NCI-H2196 treated with DMSO at 0.1 percent for 48 hours (cell line): ENCODE measurements at regions not wholly inside any gene's neighbourhood (a gene's known extent, or its start where the extent isn't known, plus 50 kb on each side); places are given as distances from the start of the nearest gene placed in this dataset.

Source experiments
- DNase-seq: peaks from one replicate; lab custom pipeline; 2025; ENCODE audit not compliant: unreplicated experiment; lab: John Stamatoyannopoulos, UW

DNA sequence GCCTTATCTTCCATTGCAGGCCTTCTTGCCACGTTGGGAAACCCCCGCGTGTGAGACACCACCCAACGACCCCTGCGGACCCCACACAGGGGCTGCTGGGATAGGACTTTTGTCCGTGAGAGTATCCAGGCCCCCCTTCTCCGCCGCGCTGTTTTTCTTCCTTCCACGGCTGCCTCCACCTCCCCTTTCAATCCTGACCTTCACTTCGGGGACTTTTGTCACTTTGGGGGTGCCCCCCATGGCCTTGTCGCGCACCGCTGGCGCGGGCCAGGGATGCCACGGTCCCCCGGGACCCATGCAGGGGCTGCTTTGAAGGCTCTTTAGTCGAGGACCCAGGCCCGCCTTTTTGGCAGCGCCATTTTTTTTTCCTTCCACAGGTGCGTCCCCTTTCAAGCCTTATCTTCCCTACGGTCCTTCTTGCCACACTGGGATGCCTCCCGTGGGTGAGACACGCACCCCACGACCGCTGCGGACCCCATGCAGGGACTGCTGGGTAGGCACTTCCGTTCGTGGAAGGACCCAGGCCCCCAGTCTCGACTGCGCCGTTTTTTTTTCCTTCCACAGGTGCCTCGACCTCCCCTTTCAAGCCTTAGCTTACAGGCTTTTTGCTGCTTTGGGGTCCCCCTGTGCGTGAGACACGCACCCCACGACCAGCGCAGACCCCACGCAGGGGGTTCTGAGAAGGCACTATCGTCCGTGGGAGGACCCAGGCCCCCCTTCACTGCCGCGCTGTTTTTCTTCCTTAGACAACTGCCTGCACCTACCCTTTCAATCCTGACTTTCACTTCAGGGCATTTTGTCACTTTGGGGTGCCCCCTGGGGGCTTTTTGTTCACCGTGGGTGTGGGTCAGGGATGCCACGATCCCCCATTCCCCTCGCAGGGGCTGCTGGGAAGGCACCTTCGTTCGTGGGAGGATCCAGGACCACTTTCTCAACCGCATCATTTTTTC, 267.4 kb downstream of the ALG10 start:
- DNase-seq, result no peak

DNA sequence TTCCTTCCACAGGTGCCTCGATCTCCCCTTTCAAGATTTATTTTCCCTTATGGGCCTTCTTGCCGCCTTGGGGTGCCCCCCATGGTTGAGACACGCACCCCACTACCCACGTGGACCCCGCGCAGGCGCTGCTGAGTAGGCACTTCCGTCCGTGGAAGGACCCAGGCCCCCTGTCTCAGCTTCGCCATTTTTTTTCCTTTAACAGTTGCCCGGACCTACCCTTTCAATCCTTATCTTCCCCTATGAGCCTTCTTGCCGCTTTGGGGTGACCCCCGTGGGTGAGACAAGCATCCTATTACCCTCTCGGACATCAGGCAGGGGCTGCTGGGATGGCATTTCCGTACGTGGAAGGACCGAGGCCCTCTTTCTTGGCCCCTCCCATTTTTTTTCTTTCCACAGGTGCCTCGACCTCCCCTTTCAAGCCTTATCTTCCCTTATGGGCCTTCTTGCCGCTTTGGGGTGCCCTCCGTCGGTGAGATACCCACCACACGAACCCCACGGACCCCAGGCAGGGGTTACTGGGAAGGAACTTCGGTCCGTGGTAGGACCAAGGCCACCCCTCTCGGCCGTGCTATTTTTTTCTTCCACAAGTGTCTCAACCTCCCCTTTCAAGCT, 268.2 kb downstream of the ALG10 start:
- no peak for DNase-seq

DNA sequence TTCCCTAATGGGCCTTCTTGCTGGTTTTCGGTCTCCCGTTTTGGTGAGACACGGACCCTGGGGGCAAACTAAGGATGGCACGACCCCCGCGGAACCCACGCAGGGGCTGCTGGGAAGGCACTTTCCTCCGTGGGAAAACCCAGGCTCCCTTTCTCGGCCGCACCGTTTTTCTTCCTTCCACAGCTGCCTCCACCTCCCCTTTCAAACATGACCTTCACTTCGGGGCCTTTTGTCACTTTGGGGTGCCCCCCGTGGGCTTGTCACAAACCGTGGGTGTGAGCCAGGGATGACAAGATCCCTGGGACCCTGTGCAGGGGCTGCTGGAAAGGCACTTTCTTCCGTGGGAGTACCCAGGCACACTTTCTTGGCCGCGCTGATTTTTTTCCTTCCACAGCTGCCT, 268.7 kb downstream of the ALG10 start:
- no peak for DNase-seq

DNA sequence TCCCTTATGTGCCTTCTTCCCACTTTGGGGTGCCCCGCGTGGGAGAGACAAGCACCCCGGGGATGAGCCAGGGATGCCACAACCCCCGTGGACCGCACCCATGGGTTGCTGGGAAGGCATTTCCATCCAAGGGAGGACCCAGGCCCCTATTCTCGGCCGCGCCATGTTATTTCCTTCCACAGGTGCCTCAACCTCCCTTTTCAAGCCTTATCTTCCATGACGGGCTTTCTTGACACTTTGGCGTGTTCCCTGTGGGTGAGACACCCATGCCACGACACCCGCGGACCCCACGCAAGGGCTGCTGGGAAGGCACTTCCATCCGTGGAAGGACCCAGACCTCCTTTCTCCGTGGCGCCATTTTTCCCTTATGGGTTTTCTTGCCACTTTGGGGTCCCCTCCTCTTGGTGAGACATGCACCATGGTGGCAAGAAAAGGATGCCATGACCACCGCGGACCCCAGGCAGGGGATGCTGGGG, 269.2 kb downstream of the ALG10 start:
- DNase-seq, result no peak

DNA sequence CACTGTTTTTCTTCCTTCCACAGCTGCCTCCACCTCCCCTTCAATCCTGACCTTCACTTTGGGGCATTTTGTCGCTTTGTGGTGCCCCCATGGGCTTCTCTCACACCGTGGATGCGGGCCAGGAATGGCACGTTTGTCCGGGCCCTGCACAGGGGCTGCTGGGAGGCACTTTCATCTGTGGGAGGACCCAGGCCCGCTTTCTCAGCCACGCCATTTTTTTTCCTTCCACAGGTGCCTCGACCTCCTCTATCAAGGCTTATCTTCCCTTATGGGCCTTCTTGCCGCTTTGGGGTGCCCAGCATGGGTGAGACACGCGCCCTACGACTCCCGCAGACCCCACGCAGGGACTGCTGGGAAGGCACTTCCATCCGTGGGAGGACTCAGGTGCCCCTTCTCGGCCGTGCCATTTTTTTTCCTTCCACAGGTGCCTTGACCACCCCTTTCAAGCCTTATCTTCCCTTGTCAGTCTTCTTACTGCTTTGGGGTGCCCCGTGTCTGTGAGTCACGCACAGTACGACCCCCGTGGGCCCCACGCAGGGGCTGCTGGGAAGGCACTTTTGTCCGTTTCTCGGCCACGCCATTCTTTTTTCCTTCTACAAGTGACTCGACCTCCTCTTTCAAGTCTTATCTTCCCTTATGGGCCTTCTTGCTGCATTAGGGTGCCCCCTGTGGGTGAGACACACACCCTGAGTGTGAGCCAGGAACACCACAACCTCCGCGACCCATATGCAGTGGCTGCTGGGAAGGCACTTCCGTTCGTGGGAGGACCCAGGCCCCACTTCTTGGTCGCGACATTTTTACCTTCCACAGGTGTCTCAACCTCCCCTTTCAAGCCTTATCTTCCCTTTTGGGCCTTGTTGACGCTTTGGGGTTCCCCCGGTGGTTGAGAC, 270.7 kb downstream of the ALG10 start:
- no peak for DNase-seq

DNA sequence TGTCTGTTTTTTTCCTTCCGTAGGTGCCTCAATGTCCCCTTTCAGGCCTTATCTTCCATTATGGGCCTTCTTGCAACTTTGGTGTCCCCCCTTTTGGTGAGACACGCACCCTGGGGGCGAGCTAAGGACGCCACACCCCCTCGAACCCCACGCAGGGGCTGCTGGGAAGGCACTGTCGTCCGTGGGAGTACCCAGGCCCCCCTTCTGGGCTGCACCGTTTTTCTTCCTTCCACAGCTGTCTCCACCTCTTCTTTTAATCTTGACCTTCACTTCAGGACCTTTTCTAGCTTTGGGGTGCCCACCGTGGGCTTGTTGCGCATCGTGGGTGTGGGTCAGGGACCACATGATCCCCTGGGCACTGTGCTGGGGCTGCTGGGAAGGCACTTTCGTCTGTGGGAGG, 271.8 kb downstream of the ALG10 start:
- no peak for DNase-seq

DNA sequence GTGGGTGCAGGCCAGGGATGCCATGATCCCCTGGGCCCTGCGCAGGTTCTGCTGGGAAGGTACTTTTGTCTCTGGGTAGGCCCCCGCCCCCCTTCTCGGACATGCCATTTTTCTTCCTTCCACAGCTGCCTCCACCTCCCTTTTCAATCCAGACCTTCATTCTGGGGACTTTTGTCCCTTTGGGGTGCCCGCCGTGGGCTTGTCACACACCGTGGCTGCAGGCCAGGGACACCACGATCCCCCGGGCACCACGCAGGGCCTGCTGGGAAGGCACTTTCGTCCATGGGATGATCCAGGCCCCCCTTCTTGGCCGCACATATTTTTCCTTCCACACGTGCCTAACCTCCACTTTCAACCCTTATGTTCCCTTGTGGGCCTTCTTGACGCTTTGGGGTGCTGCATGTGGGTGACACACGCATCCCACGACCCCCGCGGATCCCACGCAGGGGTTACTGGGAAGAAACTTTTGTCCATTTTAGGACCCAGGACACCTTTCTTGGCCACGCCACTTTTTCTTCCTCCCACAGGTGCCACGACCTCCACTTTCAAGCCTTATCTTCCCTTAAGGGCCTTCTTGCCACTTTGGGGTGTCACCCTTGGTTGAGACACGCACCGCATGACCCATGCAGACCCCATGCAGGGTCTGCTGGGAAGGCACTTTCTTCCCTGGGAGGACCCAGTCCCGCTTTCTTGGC, 272.5 kb downstream of the ALG10 start:
- DNase-seq, result no peak

DNA sequence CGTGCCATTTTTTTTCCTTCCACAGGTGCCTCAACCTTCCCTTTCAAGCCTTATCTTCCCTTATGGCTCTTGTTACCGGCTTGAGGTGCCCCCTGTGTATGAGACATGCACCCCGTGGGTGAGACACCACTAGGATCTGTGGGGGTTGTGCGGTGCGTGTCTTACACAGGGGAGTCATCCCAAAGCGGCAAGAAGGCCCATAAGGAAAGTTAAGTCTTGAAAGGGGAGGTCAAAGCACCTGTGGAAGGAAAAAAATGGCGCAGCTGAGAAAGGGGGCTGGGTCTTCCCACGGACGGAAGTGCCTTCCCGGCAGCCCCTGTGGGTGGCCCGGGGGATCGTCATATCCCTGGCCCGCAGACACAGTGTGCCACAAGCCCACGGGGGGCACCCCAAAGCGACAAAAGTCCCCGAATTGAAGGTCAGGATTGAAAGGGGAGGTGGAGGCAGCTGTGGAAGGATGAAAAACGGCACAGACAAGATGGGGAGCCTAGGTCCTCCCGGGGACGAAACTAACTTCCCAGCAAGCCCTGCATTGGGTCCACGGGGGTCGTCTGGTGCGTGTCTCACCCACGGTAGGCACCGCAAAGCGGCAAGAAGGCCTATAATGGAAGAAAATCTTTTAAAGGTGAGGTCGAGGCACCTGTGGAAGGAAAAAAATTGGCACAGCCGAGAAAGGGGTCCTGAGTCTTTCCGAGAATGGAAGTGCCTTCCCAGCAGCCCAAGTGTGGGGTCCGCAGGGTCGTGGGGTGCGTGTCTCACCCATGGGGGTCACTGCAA, 273.3 kb downstream of the ALG10 start:
- no peak for DNase-seq

DNA sequence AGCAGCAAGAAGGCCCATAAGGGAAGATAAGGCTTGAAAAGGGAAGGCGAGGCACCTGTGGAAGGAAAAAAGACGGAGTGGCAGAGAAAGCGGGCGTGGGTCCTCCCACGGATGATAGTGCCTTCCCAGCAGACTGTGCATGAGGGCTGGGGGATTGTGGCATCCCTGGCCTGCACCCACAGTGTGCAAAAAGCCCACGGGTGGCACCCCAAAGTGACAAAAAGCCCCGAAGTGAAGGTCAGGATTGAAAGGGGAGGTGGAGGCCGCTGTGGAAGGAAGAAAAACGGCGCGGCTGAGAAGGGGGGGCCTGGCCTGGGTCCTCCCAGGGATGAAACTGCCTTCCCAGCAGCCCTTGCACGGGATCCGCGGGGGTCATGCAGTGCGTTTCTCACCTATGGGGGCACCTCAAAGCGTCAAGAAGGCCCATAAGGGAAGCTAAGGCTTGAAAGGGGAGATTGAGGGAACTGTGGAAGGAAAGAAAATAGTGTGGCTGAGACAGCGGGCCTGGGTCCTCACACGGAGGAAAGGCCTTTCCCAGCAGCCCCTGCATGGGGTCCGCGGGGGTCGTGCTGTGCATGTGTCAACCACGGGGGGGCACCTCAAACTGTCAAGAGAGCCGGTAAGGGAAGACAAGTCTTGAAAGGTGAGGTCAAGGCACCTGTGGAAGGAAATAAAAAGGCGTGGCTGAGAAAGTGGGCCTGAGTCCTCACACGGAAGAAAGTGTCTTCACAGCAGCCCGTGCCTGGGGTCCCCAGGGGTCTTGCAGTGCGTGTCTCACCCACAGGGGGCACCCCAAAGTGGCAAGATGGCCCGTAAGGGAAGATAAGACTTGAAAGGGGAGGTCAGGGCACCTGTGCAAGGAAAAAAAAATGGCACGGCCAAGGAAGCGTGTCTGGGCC, 274.1 kb downstream of the ALG10 start:
- DNase-seq, result no peak

DNA sequence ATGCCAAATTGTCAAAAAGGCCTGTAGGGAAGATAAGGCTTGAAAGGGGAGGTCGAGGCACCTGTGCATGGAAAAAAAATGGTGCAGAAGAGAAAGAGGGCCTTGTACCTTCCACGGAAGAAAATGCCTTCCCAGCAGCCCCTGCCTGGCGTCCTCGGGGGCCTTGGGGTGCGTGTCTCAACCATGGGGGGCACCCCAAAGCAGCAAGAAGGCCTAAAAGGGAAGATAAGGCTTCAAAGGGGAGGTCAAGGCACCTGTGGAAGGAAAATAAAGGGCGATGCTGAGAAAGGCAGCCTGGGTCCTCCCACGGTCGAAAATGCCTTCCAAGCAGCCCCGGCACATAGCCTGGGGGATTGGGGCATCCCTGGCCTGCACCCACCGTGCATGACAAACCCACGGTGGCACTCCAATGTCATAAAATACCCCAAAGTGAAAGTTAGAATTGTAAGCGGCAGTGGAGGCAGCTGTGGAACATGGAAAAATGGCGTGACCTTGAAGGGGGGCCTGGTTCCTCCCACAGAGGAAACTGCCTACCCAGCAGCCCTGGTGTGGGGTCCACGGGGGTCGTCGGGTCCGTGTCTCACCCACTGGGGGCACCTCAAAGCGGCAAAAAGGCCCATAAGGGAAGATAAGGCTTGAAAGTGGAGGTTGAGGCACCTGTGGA, 275.0 kb downstream of the ALG10 start:
- DNase-seq, result no peak

DNA sequence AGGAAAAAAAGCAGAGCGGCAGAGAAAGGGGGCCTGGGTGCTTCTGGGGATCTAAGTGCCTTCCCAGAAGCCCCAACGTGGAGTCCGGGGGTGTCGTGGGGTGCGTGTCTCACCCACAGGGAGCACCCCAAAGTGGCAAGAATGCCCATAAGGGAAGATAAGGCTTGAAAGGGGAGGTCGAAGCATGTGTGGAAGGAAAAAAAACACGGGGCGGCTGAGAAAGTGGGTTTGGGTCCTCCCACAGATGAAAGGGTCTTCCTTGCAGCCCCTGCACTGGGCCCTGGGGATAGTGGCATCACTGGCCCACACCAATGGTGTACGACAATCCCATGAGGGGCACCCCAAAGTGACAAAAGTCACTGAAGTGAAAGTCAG, 275.5 kb downstream of the ALG10 start:
- no peak for DNase-seq

DNA sequence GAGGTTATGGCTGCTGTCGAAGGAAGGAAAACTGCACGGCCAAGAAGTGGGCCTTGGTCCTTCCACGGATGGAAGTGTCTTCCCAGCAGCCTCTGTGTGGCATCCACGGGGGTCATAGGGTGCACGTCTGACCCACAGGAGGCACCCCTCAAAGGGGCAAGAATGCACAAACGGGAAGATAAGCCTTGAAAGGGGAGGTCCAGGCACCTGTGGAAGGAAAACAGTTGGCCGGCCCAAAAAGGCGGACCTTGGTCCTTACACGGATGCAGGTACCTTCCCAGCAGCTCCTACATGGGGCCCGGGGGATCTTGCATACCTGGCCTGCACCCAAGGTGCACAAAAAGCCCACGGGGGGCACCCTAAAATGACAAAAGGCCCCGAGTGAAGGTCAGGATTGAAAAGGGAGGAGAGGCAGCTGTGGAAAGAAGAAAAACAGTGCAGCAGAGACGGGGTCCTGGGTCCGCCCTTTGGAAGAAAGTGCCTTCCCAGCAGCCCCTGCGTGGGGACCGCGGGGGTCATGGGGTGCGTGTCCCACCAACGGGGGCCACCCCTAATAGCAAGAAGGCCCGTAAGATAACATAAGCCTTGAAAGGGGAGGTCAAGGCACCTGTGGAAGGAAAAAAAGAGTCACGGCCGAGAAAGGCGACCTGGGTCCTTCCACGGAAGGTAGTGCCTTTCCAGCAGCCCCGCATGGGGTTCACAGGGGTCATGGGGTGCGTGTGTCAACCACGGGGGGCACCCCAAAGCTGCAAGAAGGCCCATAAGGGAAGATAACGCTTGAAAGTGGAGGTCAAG, 276.1 kb downstream of the ALG10 start:
- no peak for DNase-seq

DNA sequence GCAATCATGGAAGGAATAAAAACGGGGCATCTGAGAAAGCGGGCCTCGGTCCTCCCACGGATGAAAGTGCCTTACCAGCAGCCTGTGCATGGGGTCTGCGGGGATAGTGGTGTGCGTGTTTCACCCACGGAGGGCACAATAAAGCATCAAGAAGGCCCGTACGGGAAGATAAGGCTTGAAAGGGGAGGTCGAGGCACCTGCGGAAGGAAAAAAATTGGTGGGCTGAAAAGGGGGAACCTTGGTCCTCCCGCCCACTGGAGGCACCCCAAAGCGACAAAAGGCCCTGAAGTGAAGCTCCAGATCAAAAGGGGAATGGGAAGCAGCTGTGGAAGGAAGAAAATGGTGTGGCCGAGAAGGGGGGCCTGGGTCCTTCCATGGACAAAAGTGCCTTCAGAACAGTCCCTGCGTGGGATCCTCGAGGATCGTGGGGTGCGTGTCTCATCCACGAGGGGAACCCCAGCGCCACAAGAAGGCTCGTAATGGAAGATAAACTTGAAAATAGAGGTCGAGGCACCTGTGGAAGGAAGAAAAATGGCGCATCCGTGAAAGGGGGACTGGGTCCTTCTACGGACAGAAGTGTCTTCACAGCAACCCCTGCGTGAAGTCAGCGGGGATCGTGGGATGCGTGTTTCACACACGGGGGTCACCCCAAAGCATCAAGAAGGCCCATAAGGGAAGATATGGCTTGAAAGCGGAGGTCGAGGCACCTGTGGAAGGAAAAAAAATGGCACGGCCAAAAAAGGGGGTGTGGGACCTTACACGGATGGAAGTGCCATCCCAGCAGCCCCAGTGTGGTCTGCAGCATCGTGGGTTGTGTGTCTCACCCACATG, 276.9 kb downstream of the ALG10 start:
- DNase-seq, result no peak

DNA sequence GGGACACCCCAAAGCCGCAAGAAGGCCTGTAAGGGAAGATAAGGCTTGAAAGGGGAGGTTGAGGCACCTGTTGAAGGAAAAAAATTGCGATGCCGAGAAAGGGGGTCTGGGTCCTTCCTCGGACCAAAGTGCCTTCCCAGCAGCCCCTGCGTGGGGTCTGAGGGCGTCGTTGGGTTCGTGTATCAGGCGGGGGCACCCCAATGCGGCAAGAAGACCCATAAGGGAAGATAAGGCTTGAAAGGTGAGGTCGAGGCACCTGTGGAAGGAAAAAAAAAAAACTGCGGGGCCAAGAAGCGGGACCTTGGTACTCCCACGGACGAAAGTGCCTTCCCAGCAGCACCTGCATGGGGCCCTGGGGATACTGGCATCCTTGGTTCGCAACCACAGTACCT, 277.5 kb downstream of the ALG10 start:
- no peak for DNase-seq

DNA sequence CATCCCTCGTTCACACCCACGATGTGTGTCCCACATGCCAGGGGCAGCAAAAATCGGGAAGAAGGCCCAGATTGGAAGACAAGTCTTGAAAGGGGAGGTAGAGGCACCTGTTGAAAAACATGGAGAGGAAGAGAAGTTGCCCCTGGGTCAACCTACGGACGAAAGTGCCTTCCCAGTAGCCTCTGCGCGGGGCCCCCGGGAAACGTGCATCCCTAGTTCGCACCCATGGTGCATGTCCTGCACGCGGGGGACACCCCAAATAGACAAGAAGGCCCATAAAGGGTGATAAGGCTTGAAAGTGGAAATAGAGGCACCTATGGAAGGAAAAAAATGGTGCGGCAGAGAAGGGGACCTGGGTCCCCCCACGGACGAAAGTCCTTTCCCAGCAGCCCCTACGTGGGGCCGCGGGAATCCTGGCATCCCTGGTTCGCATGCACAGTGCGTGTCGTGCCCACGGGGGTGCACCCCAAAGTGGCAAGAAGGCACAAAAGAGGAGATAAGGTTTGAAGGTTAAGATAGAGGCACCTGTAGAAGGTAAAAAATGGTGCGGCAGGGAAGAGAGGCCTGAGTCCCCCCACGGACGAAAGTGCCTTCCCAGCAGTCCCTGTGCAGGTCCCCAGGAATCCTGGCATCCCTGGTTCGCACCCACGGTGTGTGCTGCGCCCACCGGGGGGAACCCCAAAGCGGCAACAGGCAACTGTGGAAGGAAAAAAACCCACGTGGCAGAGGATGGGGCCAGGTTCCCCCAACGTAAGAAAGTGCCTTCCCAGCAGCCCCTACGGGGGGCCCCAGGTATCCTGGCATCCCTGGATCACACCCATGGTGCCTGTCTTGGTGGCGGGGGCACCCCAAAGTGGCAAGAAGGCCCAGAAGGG, 278.3 kb downstream of the ALG10 start:
- DNase-seq, result no peak
